ENCODE measurements at regions not wholly inside any gene's neighbourhood (a gene's known extent, or its start where the extent isn't known, plus 50 kb on each side); places are given as distances from the start of the nearest gene placed in this dataset.

- TF ChIP-seq ZNF19 (tag by site-specific recombination; IDR thresholded peaks at IDR 0.05; ENCODE audit: low read depth) (no peak), ZNF132 (tag by site-specific recombination; IDR thresholded peaks at IDR 0.05; ENCODE audit: borderline replicate concordance) (no peak), ZBTB21 (tag by site-specific recombination; IDR thresholded peaks at IDR 0.05) (no peak)
These were observed 130.4 kb upstream of the POC5 start (continued) for GRCh38 chr5:75847561-75848021.

- Histone ChIP-seq H3K4me3 (ENCODE audit: low read depth, low read length) (no peak overlapping the region), H3K36me3 (ENCODE audit: control insufficient read depth in 2 of 2, insufficient read depth in 1 of 2, low read length in 2 of 2) (no peaks in the 10 kb centered on the region), H3K27ac (ENCODE audit: extremely low read depth, low read depth, low read length) (no peak overlapping the region), H3K9me3 (ENCODE audit: control insufficient read depth, insufficient read depth, low read depth, low read length) (no peaks in the 10 kb centered on the region), H3K4me1 (ENCODE audit: control insufficient read depth, insufficient read depth, low read length) (no peaks in the 10 kb centered on the region)
- CTCF ChIA-PET = no interaction called here
- POLR2A ChIA-PET = no interaction called here
- TF ChIP-seq ZNF37A (tag by site-specific recombination; IDR thresholded peaks at IDR 0.05) (no peak), ZNF366 (tag by site-specific recombination; conservative IDR thresholded peaks at IDR 0.05) (no peak), ZNF202 (tag by site-specific recombination; IDR thresholded peaks at IDR 0.05; ENCODE audit: borderline replicate concordance) (no peak), IKZF3 (tag by site-specific recombination; IDR thresholded peaks at IDR 0.05) (no peak)
These were observed 127.1 kb upstream of the POC5 start for GRCh38 chr5:75844301-75844700.

GRCh38 chr5:75843319-75843718 lies 126.1 kb upstream of the POC5 start:
- CTCF ChIA-PET = interaction anchor here (0.5 to 0.7 kb wide), 4 partner anchors 291 to 940 kb away, joined by 3 to 5 read pairs (median 4); no protein-coding TSS in a partner anchor
- H3K9me3 ChIP-seq (ENCODE audit: control insufficient read depth, insufficient read depth, low read depth, low read length) = no peaks in the 10 kb centered on the region
- POLR2A ChIA-PET = no interaction called here

More at GRCh38 chr5:75843319-75843718, 126.1 kb upstream of the POC5 start:
- no peak overlapping the region for H3K27ac ChIP-seq (ENCODE audit: extremely low read depth, low read depth, low read length)
- TF ChIP-seq ZNF596 (tag by site-specific recombination; IDR thresholded peaks at IDR 0.05) (no peak), ZNF510 (tag by site-specific recombination; IDR thresholded peaks at IDR 0.05; ENCODE audit: insufficient replicate concordance) (no peak), ZNF837 (tag by site-specific recombination; IDR thresholded peaks at IDR 0.05) (no peak), ZNF580 (tag by site-specific recombination; IDR thresholded peaks at IDR 0.05) (no peak), ZNF768 (tag by site-specific recombination; IDR thresholded peaks at IDR 0.05) (no peak), OVOL3 (tag by site-specific recombination; IDR thresholded peaks at IDR 0.05) (no peak), ZNF394 (tag by site-specific recombination; IDR thresholded peaks at IDR 0.05; ENCODE audit: borderline replicate concordance) (no peak), EGR2 (tag by site-specific recombination; IDR thresholded peaks at IDR 0.05; ENCODE audit: low read depth) (no peak), MEIS1 (CRISPR knock-in tag; IDR thresholded peaks at IDR 0.05; ENCODE audit: borderline replicate concordance) (no peak), ZNF639 (tag by site-specific recombination; IDR thresholded peaks at IDR 0.05) (no peak), ZNF292 (tag by site-specific recombination; IDR thresholded peaks at IDR 0.05; ENCODE audit: borderline replicate concordance, low read depth) (no peak), ZNF398 (tag by site-specific recombination; IDR thresholded peaks at IDR 0.05) (no peak), GFI1B (tag by site-specific recombination; IDR thresholded peaks at IDR 0.05) (no peak), ZNF830 (tag by site-specific recombination; IDR thresholded peaks at IDR 0.05; ENCODE audit: low read depth) (no peak), ZFP69B (tag by site-specific recombination; IDR thresholded peaks at IDR 0.05) (no peak), ZNF747 (tag by site-specific recombination; IDR thresholded peaks at IDR 0.05) (no peak), ZNF140 (tag by site-specific recombination; IDR thresholded peaks at IDR 0.05) (no peak), ZIC2 (tag by site-specific recombination; IDR thresholded peaks at IDR 0.05) (no peak), CTCF (tag by site-specific recombination; IDR thresholded peaks at IDR 0.05) (no peak), PRDM6 (tag by site-specific recombination; IDR thresholded peaks at IDR 0.05) (no peak)
- no peak overlapping the region for H3K4me3 ChIP-seq (ENCODE audit: low read depth, low read length)
- no peaks in the 10 kb centered on the region for H3K36me3 ChIP-seq (ENCODE audit: control insufficient read depth in 2 of 2, insufficient read depth in 1 of 2, low read length in 2 of 2)
- H3K4me1 ChIP-seq (ENCODE audit: control insufficient read depth, insufficient read depth, low read length) = no peaks in the 10 kb centered on the region
